Inferior parietal cortex (tissue), 1 donor: ENCODE measurements at regions not wholly inside any gene's neighbourhood (a gene's known extent, or its start where the extent isn't known, plus 50 kb on each side); places are given as distances from the start of the nearest gene placed in this dataset.
"Not testable (repeated sequence)": the region's sequence is repeated elsewhere in the genome, so short reads cannot be mapped to it uniquely, and the experiment has no call there.

ENCODE experiments used
- DNase-seq: peaks from one replicate; pipeline ENCODE4 v3.0.0-alpha.2; 2016; ENCODE audit errors: extremely low spot score

GRCh38 chr4:3634281-3634857, 102.1 kb upstream of the LRPAP1 start:
- no peak for DNase-seq

GRCh38 chr4:3633277-3633676, 101.1 kb upstream of the LRPAP1 start:
- DNase-seq, result not testable (repeated sequence)

GRCh38 chr4:3632794-3633193, 100.6 kb upstream of the LRPAP1 start:
- DNase-seq, result not testable (repeated sequence)

- not testable (repeated sequence) for DNase-seq
These were observed 99.5 kb upstream of the LRPAP1 start for GRCh38 chr4:3631544-3632266.

- DNase-seq, result no peak
These were observed 98.6 kb upstream of the LRPAP1 start for GRCh38 chr4:3630598-3631543.

- no peak for DNase-seq
These were observed 97.9 kb upstream of the LRPAP1 start for GRCh38 chr4:3630136-3630597.

GRCh38 chr4:3629665-3630064, 97.4 kb upstream of the LRPAP1 start:
- DNase-seq, result no peak

- DNase-seq, result not testable (repeated sequence)
These were observed 97.0 kb upstream of the LRPAP1 start for GRCh38 chr4:3629176-3629575.

GRCh38 chr4:3628868-3629175, 96.6 kb upstream of the LRPAP1 start:
- DNase-seq, result no peak

- DNase-seq, result not testable (repeated sequence)
These were observed 96.0 kb upstream of the LRPAP1 start for GRCh38 chr4:3627967-3628867.

GRCh38 chr4:3627456-3627855, 95.2 kb upstream of the LRPAP1 start:
- not testable (repeated sequence) for DNase-seq

- not testable (repeated sequence) for DNase-seq
These were observed 94.1 kb upstream of the LRPAP1 start for GRCh38 chr4:3626131-3626884.

- not testable (repeated sequence) for DNase-seq
These were observed 93.2 kb upstream of the LRPAP1 start for GRCh38 chr4:3625286-3625875.

GRCh38 chr4:3623809-3624329, 91.6 kb upstream of the LRPAP1 start:
- DNase-seq, result not testable (repeated sequence)

- no peak for DNase-seq
These were observed 90.9 kb upstream of the LRPAP1 start for GRCh38 chr4:3623106-3623505.

GRCh38 chr4:3620365-3620764, 88.1 kb upstream of the LRPAP1 start:
- not testable (repeated sequence) for DNase-seq

- not testable (repeated sequence) for DNase-seq
These were observed 87.5 kb upstream of the LRPAP1 start for GRCh38 chr4:3619698-3620097.

GRCh38 chr4:3618341-3618740, 86.1 kb upstream of the LRPAP1 start:
- DNase-seq, result not testable (repeated sequence)

GRCh38 chr4:3615386-3616286, 83.4 kb upstream of the LRPAP1 start:
- no peak for DNase-seq
